Femur (tissue), 1 donor: ENCODE measurements at regions not wholly inside any gene's neighbourhood (a gene's known extent, or its start where the extent isn't known, plus 50 kb on each side); places are given as distances from the start of the nearest gene placed in this dataset.
"Not testable (repeated sequence)": the region's sequence is repeated elsewhere in the genome, so short reads cannot be mapped to it uniquely, and the experiment has no call there.

Experiments
- DNase-seq: peaks from one replicate; pipeline ENCODE4 v3.0.0-alpha.2; 2017

- no peak for DNase-seq
Observed at GRCh38 chr2:7693246-7694075, 776.2 kb downstream of the RNF144A start.

- DNase-seq: no peak
Observed at GRCh38 chr2:7694076-7694985, 777.1 kb downstream of the RNF144A start.

DNA sequence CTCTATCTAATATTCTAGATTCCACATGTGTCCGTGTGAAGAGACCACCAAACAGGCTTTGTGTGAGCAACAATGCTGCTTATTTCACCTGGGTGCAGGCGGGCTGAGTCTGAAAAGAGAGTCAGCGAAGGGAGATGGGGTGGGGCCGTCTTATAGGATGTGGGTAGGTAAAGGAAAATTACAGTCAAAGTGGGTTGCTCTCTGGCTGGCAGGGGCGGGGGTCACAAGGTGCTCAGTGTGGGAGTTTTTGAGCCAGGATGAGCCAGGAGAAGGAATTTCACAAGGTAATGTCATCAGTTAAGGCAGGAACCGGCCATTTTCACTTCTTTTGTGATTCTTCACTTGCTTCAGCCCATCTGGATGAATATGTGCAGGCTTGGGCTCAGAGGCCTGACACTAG is 779.3 kb downstream of the RNF144A start:
- not testable (repeated sequence) for DNase-seq

- no peak for DNase-seq
Observed at GRCh38 chr2:7697052-7697451, 779.8 kb downstream of the RNF144A start.

GRCh38 chr2:7701791-7702190 is 784.6 kb downstream of the RNF144A start:
- DNase-seq: no peak

GRCh38 chr2:7703048-7703447 is 785.8 kb downstream of the RNF144A start:
- no peak for DNase-seq

DNA sequence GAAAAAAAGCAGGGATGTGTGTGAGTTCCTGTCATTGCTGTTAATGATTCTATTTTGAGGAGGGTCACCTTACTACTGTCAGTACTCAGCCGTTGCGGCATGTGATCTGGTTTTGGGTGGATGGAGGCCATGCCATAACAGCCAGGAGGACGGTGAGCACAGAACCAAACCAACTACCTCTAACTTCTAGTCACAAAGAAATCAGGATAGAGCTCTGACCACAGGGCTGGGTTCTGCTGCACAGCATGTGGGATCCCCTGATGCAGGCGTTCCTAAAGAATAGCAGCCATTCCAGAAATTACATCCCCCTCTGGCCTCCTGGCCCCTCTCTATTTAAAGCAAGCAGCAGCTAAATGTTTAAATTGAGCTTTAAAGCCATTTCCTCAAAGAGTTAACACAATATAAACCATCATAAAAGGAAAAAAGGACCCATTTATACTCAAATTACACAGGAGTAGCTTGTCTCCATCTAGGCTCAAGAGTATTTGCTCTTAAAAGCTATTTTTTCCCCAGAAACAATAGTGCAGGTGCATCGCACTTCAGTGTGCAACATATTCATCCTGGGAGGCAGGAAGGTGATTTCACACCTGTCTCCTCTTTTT is 786.4 kb downstream of the RNF144A start:
- DNase-seq: no peak

- DNase-seq: no peak
Observed at GRCh38 chr2:7704296-7704865, 787.2 kb downstream of the RNF144A start.

- DNase-seq: no peak
Observed at GRCh38 chr2:7706791-7707190, 789.6 kb downstream of the RNF144A start.

- DNase-seq: no peak
Observed at GRCh38 chr2:7707723-7708122, 790.5 kb downstream of the RNF144A start.

GRCh38 chr2:7709907-7710306 is 792.7 kb downstream of the RNF144A start:
- no peak for DNase-seq

DNA sequence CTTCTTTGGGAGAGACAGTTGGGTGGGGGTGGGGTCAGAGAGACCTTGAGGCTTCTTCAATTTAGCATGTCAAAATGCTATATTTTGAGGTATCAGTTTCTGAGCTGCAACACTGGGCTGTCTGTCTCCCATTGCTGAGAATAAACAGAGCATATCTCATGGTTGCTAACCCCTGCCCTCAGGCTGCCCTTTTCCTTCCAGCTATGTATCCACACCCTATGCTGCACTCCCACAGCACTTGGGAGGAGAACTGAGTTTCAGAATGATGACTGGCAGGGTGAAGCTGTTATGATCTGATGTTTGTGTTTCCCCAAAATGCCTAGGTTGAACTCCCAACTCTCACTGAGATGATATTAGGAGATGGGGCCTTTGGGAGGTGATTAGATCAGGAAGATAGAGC is 794.0 kb downstream of the RNF144A start:
- no peak for DNase-seq

DNA sequence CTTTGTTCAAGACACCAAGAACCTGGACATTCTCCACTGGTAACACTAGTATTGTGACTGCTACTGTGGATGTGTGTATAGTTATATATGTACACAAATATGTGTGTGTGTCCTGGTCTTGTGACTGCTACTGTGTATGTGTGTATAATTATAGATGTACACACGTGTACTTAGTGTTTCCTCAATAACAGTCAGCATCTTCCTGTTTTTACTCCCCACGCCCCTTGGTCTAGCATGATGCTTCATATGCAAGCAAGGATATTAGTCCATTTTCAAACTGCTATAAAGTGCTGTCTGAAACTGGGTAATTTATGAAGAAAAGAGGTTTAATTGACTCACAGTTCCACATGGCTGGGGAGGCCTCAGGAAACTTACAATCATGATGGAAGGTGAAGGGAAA is 802.7 kb downstream of the RNF144A start:
- no peak for DNase-seq

DNA sequence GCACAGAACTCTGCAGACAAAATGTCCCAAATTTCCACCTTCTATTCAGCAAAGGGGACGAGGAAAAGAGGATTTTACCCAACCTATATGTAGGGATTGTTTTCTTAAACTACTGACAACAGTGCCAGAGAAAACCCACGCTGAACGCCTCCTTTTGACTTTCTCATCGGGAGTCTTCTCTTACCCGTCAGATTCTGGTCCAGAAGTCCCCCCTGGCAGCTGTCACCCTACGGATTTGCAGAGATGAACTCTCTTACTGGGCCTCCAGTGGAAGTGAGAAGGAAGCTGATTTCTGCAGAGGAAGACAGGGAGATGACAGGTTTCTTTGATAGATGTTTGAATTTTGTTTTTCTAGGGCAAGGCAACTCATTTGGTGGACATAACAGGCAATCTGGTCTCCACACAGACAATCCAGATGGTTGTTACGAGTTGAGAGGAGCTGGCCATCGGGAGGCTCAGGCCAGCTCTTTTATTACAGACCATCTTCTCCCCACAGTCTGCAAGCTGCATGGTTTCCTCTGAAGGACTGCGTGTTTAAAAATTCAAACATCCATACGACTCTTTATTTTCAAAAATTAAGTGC is 804.3 kb downstream of the RNF144A start:
- no peak for DNase-seq

GRCh38 chr2:7722212-7722910 is 805.1 kb downstream of the RNF144A start:
- no peak for DNase-seq

DNA sequence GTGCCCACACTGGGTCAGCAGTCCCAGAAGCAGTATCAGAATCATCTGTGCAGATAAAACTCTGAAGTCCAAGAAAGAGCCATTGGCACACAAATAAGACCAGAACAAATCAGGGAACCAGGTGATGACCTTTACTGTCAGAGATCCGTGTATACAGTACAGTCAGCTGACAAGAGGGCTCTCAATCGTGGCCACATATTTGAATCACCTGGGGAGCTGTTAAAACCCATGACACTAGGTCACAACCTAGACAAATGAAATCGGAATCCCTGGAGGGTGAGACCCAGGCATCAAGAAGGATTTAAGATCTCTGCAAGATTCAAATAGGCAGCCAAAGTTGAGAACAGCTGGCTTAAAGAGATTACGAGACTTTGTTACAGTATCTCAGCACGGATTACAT is 807.1 kb downstream of the RNF144A start:
- DNase-seq: no peak

DNA sequence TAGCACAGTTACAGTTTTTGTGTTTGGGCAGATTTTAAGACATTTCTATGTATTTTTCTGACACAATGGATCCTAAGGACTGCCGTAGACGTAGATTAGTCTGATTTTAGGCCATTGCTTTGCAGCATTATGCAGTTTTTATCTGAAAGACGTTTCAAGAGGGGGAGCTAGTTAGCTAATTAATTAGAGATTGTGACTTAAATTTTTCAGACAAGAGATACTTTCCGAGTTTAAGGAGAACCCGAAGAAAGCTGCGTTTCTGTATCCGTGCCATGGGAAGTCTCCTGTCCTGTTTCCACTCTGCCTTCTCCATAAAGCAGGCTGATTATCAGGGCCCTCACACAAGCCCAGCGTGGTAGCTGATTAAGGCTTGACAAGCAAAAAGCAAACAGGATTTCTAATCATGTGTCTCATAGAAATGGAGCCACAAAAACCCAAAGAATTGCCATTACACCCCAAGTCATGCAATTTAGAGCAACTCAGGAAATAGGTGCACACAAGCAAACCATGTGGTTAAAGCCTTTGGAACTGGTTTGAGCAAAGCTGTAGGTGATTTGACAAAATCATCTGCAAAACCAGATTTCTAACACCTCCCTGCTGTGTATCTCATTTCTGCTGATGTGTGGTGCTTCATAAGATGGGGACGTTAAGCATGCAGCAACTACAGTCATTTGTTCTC is 808.1 kb downstream of the RNF144A start:
- DNase-seq: no peak

- DNase-seq: no peak
Observed at GRCh38 chr2:7725850-7726242, 808.6 kb downstream of the RNF144A start.

- no peak for DNase-seq
Observed at GRCh38 chr2:7726989-7727388, 809.8 kb downstream of the RNF144A start.

DNA sequence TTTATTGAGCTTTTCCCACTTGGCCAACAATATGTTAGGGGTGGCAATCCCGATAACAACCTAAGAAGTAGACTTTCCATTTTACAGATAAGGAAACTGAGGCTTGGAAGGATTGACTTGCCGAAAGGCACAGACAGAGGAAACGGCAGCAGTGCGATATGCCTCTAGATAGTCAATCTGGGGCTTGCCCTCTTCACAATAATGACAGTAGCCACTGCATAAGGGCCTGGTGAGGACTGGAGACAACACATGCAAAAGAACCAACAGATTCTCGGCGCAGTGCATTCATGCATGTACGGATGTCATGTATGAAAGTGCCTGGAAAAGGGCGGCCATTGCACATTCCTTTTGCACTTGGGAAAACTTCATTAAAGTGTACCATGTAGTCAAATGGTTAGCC is 811.2 kb downstream of the RNF144A start:
- DNase-seq: no peak

DNA sequence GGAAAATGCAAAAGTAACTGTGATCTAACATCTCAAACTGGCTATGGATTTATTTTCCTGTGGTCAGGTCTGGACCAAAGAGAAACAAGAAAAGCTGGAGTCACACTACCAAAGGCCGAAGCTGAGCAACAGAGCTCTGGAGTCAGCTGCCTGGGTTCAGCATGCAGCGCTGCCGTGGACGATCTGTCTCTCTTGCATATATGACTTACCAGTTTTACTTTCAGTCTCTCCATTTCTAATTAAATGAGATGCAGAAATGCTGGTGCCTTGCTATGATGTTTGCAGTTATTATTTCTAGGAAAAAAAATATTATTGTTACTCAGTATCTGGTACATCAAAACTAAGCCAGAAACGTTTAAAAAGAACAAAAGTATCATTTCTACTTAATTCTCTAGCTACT is 813.2 kb downstream of the RNF144A start:
- no peak for DNase-seq

DNA sequence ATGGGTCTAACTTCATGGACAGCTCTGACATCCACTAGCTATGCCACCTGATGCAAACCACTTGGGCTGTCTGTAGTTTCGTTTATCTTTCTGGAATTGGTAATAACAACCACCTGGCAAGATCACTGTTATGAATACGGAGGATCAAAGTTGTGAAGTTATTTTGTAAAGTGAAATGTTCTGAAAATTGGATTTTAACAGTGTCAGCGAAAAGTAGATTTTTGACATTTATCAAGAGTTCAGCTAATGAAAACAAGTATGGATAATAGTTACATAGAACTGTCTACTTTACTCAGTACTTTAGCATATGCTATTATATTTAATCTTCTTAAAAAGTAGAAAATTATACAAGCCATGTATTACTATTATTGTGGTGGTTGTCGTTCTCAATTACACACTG is 813.8 kb downstream of the RNF144A start:
- DNase-seq: no peak
